K562 (cell line): ENCODE measurements at regions not wholly inside any gene's neighbourhood (a gene's known extent, or its start where the extent isn't known, plus 50 kb on each side); places are given as distances from the start of the nearest gene placed in this dataset.

Source experiments
- ATAC-seq: fragments of 200-7000 bp; cut with Tn5 transposase; 3 replicates; pipeline ENCODE4 v1.9.1; 2020; ENCODE audit warnings: moderate library complexity
- BruUV-seq: library from RNA; stranded (reverse); fragments of 400-500 nt; replicated peaks from 2 replicates; lab custom pipeline; 2021; lab: Mats Ljungman, UMichigan
- CTCF ChIA-PET: fragments of 300-600 bp; formaldehyde crosslinking; extraction: SDS; loops from one replicate; lab custom pipeline; 2021; ENCODE audit warnings: low intra/inter-chr PET ratio; lab: Yijun Ruan, JAX
- POLR2A ChIA-PET: fragments of 300-600, 350-650 bp; sonication (Branson Sonifier 250); formaldehyde crosslinking; extraction: SDS; loops from one replicate; lab custom pipeline; 2021; ENCODE audit warnings: antibody characterized with exemption, inconsistent platforms; lab: Yijun Ruan, JAX
- DNase-seq, 4 experiments: peaks; one replicate each; pipeline versions ENCODE4 v3.0.0 to v3.0.0-alpha.2; 2011 to 2018; ENCODE audit warnings: low spot score in 3 of 4, mixed read lengths in 3 of 4; ENCODE audit errors: extremely low read depth in 1 of 4
- FAIRE-seq: peaks from 2 replicates; lab custom pipeline; 2011; peaks lifted over from hg19 to GRCh38; lab: Jason Lieb, UNC
- H2AFZ ChIP-seq: 2 replicates; pipeline ENCODE4 v1.6.0; 2011; ENCODE audit warnings: low read depth, low read length, control low read depth, inconsistent platforms
- H3K27ac ChIP-seq: fragments of 200-600 bp; 3 replicates; pipeline ENCODE4 v1.8.0; 2011; ENCODE audit warnings: low read depth, mild to moderate bottlenecking, control low read depth, inconsistent platforms, low read length, moderate library complexity, mixed read lengths; ENCODE audit errors: extremely low read depth
- H3K27me3 ChIP-seq, 2 experiments: fragments of 300-600 bp in 1 of 2; 2 replicates in 1 of 2; 3 replicates in 1 of 2; pipeline versions ENCODE4 v1.6.0 to v1.8.0; 2011; ENCODE audit warnings: inconsistent platforms in 2 of 2, low read length in 2 of 2, mild to moderate bottlenecking in 1 of 2, mixed read lengths in 1 of 2, moderate library complexity in 1 of 2; ENCODE audit not compliant: control insufficient read depth in 2 of 2, insufficient read depth in 2 of 2
- H3K36me3 ChIP-seq: fragments of 300-600 bp; 3 replicates; pipeline ENCODE4 v1.8.0; 2011; ENCODE audit warnings: mild to moderate bottlenecking, low read length, inconsistent platforms; ENCODE audit not compliant: control insufficient read depth, insufficient read depth
- H3K4me1 ChIP-seq, 2 experiments: fragments of 200-600 bp in 1 of 2; replicated peaks in 1 of 2; 2 replicates in 1 of 2; 3 replicates in 1 of 2; pipeline versions ENCODE4 v1.5.1 to v1.8.0; 2011; ENCODE audit warnings: inconsistent platforms in 2 of 2, low read length in 2 of 2, mild to moderate bottlenecking in 1 of 2, mixed read lengths in 1 of 2, moderate library complexity in 1 of 2; ENCODE audit not compliant: control insufficient read depth in 2 of 2, insufficient read depth in 2 of 2
- H3K4me2 ChIP-seq: 2 replicates; pipeline ENCODE4 v1.6.1; 2011; ENCODE audit warnings: low read length, control low read depth, inconsistent platforms, mixed read lengths; ENCODE audit not compliant: insufficient read depth
- H3K4me3 ChIP-seq: fragments of 200-600 bp; sonication (generic), shearing (Covaris generic); 2 replicates; pipeline ENCODE4 v1.5.1; 2016; ENCODE audit warnings: control low read depth, inconsistent platforms
- H3K79me2 ChIP-seq: fragments of 200-600 bp; 3 replicates; pipeline ENCODE4 v1.8.0; 2011; ENCODE audit warnings: low read length, inconsistent platforms; ENCODE audit not compliant: control insufficient read depth, insufficient read depth
- H3K9ac ChIP-seq, 2 experiments: 2 replicates each; pipeline versions ENCODE4 v1.6.0 to v1.6.1; 2011; ENCODE audit warnings: low read depth in 2 of 2, low read length in 2 of 2, control low read depth in 1 of 2, inconsistent platforms in 1 of 2, mild to moderate bottlenecking in 1 of 2, mixed read lengths in 1 of 2; ENCODE audit not compliant: insufficient read depth in 1 of 2
- H3K9me1 ChIP-seq: one replicate; pipeline ENCODE4 v1.6.0; 2011; ENCODE audit warnings: inconsistent platforms, mild to moderate bottlenecking, low read length, moderate library complexity; ENCODE audit not compliant: control insufficient read depth, insufficient read depth
- H3K9me3 ChIP-seq: replicated peaks from 2 replicates; pipeline ENCODE4 v1.5.1; 2011; ENCODE audit warnings: low read depth, low read length, inconsistent platforms; ENCODE audit not compliant: control insufficient read depth, insufficient read depth
- H4K20me1 ChIP-seq: replicated peaks from 2 replicates; pipeline ENCODE4 v1.6.1; 2011; ENCODE audit warnings: low read length, inconsistent platforms, mixed read lengths; ENCODE audit not compliant: control insufficient read depth, insufficient read depth
- ATF7 ChIP-seq: fragments of 450-650 bp; IDR thresholded peaks from 2 replicates; pipeline ENCODE4 v1.7.1; 2014; ENCODE audit warnings: mild to moderate bottlenecking, moderate library complexity
- ETS1 ChIP-seq: conservative IDR thresholded peaks from 2 replicates; pipeline ENCODE4 v1.6.1; 2011; ENCODE audit warnings: low read depth, mild to moderate bottlenecking, low read length; ENCODE audit not compliant: control insufficient read depth
- GATA2 ChIP-seq: sonication (generic); formaldehyde crosslinking; IDR thresholded peaks from 2 replicates; pipeline ENCODE4 v1.4.0; 2020; ENCODE audit warnings: mild to moderate bottlenecking, missing genetic modification reagents
- ZNF507 ChIP-seq: conservative IDR thresholded peaks from 2 replicates; pipeline ENCODE4 v1.6.1; 2017; ENCODE audit warnings: missing genetic modification characterization, missing compliant biosample characterization
- WGBS: fragments of 100-300 bp; shearing (Covaris generic); methylation state at CpG from one replicate; pipeline ENCODE4 v1.1.6; 2016; ENCODE audit warnings: low coverage, mixed read lengths; ENCODE audit not compliant: insufficient coverage; ENCODE audit errors: missing lambda C conversion rate; 5-methylcytosine and 5-hydroxymethylcytosine counted together
- in situ Hi-C: fragments of 300-500 bp; cut with MboI; formaldehyde crosslinking; loops from 4 replicates; pipeline ENCODE4 v1.15.0; 2018; ENCODE audit warnings: inconsistent platforms, mixed read lengths
- intact Hi-C: fragments of 100-400 bp; cut with micrococcal nuclease; formaldehyde crosslinking; loops from 2 replicates; pipeline ENCODE4 v1.14.2; 2022
- TF ChIP-seq, protein P1 (sequence below): sonication (generic); formaldehyde crosslinking; IDR thresholded peaks from 2 replicates; pipeline ENCODE4 v1.8.0; 2022; ENCODE audit warnings: mild to moderate bottlenecking, missing genetic modification reagents

GRCh38 chr2:226063704-226064440 is 664.4 kb downstream of the NYAP2 start:
- no peaks in the 10 kb centered on the region for H3K36me3 ChIP-seq
- ATAC-seq = no peak
- POLR2A ChIA-PET = no interaction called here
- no peak overlapping the region for H3K27ac ChIP-seq
- no TSS peak for BruUV-seq
- H3K9me1 ChIP-seq = no peaks in the 10 kb centered on the region
- no peak overlapping the region for H3K9ac ChIP-seq
- CTCF ChIA-PET = no interaction called here
- 0% methylated on average over 3 of the region's 4 CpGs for WGBS
- H3K4me3 ChIP-seq = no peak overlapping the region
- H3K79me2 ChIP-seq = no peaks in the 10 kb centered on the region
- H2AFZ ChIP-seq = no peak overlapping the region
- DNase-seq = no peak
- H4K20me1 ChIP-seq = no peaks in the 10 kb centered on the region
- intact Hi-C loops (no loop called here), in situ Hi-C loops (no loop called here)
- TF ChIP-seq GATA2 (CRISPR knock-in tag) = no peak
- no peak for TF ChIP-seq ZNF507
- no peak for TF ChIP-seq ATF7
- no peak for TF ChIP-seq ETS1
- TF ChIP-seq, protein P1, sequence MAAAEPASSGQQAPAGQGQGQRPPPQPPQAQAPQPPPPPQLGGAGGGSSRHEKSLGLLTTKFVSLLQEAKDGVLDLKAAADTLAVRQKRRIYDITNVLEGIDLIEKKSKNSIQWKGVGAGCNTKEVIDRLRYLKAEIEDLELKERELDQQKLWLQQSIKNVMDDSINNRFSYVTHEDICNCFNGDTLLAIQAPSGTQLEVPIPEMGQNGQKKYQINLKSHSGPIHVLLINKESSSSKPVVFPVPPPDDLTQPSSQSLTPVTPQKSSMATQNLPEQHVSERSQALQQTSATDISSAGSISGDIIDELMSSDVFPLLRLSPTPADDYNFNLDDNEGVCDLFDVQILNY (CRISPR knock-in tag) = no peak
- H3K9me3 ChIP-seq = no peaks in the 10 kb centered on the region
- no peaks in the 10 kb centered on the region for H3K4me1 ChIP-seq
- no peak overlapping the region for H3K4me2 ChIP-seq
- FAIRE-seq = no peak
- H3K27me3 ChIP-seq = no peaks in the 10 kb centered on the region
